COLO829 (cell line): ENCODE measurements at regions not wholly inside any gene's neighbourhood (a gene's known extent, or its start where the extent isn't known, plus 50 kb on each side); places are given as distances from the start of the nearest gene placed in this dataset.
A peak's percentile ranks its signal among the peaks of the same experiment; 100 is the strongest.

ENCODE experiments used
- DNase-seq: peaks from one replicate; pipeline ENCODE4 v3.0.0; 2012; ENCODE audit warnings: low spot score

DNA sequence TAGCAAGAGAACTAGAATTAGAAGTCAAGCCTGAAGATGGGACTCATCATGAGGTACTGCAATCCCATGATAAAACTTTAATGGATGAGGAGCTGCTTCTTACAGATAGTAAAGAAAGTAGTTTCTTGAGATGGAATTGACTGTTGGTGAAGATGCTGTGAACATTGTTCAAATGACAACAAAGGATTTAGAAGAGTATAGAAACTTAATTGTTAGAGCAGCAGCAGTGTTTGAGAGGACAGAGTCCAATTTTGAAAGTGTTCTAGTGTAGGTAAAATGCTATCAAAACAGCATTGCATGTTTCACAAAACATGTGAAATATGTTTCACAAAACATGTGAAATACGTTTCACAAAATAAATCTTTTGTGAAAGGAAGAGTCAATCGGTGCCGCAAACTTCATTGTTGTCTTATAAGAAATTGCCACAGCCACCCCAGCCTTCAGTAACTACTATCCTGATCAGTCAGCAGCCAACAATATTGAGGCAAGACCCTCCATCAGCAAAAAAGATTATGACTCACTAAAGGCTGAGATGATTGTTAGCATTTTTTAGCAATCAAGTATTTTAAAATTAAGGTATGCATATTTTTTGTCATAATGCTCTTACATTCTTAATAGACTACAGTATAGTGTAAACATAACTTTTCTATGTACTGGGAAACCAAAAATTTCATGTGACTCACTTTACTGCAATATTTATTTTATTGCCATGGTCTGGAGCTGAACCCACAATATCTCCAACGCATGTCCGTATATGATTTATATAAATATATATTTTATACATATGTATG is 173.4 kb upstream of the BMP4 start:
- no peak for DNase-seq

DNA sequence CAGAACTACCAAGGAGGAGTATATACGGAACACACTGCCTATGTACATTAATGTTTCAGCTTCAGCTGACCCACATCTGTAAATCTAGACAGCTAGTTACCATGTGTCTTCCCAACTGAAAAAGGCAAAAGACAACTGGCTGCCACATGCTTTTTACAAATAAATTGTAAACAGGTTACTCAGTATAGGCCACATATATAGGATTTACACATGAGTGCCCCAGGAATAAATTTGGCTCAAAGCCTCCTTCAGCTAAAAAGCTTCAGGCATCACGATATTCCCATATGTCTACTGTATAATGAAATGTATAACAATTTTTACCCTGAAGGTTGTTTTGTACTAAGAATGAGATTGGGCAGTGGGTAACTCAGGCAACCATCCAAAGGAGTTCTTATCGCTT is 175.9 kb upstream of the BMP4 start:
- no peak for DNase-seq

DNA sequence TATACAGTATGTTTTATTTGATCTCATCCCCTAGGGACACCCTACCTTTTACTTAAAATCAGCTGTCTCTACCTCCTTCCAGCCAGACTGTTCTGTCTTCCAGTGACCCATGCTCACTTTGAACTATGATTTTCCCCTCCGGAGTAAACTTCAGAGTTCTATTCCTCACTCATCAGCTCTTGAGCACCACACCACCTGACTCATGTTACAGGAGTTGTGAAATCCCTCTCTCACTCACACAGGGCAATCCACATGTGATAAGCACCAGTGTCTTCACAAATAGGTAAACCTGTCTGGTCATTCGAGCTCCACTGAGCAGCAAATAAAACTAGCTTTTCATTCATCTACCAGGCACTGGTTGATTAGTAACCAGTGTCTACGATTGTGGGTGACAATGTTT is 177.3 kb upstream of the BMP4 start:
- no peak for DNase-seq

DNA sequence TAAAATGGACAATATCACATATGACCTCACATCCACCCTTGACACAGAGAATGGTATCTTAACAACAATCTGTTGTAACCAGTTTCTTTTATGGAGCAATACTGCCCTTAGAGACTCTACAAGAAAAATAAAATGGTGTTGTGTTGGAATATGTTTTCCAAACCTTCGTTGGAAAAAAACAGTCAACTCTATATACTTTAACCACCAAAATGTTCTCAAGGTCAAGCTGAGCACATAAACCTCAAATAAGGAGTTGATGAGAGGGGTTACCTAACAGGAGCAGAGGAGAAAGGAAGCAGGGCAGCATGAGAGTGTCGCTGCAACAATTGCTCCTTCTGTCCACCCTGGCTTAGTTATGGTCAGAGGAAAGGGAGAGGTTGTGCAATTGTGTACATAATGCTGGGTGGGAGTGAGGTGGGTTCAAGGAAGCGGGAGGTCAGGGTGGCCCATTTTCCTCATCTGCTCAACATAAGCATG is 179.2 kb upstream of the BMP4 start:
- DNase-seq = no peak

DNA sequence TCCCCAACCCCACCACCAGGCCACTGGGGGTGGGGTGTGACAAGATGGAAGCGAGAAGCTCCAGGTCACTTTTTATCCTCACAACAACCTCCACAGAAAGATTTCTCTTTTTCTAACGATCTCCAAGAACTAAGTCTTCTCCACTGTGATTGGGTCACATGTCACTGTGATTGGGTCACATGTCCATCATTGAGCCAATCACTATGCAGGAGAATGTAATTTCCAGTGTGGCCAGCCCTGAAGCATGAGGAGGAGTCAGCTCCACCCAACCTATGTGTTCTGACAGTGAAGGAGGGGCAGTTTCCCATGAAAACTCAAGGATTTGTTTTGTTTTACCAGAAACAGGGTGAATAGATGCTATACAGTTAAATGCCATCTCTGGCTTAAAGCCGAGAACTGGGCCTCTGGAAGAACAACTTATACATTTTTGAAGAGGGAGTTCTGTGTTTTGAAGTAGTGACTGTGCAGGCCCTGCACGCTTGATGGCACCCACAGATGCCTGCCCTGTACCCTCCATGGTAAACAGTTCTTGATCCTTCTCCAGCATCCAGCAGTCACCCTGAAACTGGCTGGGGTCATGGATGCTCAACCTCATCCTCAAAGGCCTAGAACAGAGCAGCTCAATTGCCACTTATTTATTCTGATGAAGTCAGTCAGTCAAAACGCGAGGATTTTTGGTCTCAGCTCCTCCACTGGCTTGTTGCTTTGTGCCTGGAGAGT is 180.4 kb upstream of the BMP4 start:
- DNase-seq = no peak

GRCh38 chr14:54137614-54137961 is 181.0 kb upstream of the BMP4 start:
- no peak for DNase-seq

GRCh38 chr14:54138024-54138353 is 181.4 kb upstream of the BMP4 start:
- DNase-seq = no peak

- no peak for DNase-seq
These were observed 181.9 kb upstream of the BMP4 start for GRCh38 chr14:54138354-54139038.

DNA sequence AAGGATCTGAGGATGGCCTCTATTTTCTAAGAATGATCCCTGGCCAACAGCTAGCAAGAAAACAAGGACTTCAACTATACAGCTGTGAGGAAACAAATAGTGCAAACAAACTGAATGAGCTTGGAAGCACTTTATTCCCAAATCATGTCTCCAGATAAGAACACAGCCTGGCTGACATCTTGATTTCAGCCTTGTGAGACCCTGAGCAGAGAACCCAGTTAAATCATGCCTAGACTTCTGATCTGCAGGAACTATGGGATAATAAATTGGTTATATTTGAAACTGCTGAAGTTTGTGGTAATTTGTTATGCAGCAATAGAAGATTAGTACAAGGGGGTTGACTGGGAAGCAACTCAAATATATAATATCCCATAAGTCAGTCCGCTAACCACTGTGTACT is 183.9 kb upstream of the BMP4 start:
- no peak for DNase-seq

- no peak for DNase-seq
These were observed 190.0 kb upstream of the BMP4 start for GRCh38 chr14:54146601-54147000.

DNA sequence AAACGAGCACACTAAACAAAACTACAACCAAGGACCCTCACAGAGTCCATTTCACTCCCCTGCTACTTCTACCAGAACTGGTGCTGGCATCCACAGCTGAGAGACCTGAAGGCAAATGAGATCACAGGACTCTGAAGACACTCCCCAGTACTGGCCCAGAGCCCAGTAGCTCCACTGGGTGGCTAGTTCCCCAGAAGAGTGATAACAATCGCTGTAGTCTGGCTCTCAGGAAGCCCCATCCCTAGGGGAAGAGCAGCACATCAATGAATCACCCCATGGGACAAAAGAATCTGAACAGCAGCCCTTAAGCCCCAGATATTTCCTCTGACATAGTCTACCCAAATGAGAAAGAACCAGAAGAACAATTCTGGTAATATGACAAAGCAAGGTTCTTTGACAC is 190.7 kb upstream of the BMP4 start:
- DNase-seq = no peak

- no peak for DNase-seq
These were observed 191.1 kb upstream of the BMP4 start for GRCh38 chr14:54147758-54148157.

DNA sequence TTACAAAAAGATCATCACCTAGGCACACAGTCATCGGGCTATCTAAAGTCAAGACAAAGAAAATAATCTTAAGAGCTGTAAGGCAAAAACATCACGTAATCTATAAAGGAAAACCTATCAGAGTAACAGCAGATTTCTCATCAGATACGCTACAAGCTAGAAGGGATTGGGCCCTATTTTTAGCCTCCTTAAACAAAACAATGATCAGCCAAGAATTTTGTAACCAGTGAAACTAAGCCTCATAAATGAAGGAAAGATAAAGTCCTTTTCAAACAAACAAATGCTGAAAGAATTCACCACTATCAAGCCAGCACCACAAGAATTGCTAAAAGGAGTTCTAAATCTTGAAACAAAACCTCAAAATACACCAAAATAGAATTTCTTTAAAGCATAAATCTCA is 191.6 kb upstream of the BMP4 start:
- DNase-seq = no peak

DNA sequence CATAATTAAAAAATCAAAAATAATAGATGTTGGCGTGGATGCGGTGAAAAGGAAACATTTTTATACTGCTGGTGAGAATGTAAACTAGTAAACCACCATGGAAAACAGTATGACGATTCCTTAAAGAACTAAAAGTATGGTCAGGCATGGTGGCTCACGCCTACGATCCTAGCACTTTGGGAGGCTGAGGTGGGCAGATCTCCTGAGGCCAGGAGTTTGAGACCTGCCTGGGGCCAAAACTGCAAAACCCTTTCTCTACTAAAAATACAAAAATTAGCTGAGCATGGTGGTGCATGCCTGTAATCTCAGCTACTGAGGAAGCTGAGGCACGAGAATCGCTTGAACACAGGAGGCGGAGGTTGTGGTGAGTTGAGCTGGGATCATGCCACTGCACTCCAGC is 195.7 kb upstream of the BMP4 start:
- no peak for DNase-seq

DNA sequence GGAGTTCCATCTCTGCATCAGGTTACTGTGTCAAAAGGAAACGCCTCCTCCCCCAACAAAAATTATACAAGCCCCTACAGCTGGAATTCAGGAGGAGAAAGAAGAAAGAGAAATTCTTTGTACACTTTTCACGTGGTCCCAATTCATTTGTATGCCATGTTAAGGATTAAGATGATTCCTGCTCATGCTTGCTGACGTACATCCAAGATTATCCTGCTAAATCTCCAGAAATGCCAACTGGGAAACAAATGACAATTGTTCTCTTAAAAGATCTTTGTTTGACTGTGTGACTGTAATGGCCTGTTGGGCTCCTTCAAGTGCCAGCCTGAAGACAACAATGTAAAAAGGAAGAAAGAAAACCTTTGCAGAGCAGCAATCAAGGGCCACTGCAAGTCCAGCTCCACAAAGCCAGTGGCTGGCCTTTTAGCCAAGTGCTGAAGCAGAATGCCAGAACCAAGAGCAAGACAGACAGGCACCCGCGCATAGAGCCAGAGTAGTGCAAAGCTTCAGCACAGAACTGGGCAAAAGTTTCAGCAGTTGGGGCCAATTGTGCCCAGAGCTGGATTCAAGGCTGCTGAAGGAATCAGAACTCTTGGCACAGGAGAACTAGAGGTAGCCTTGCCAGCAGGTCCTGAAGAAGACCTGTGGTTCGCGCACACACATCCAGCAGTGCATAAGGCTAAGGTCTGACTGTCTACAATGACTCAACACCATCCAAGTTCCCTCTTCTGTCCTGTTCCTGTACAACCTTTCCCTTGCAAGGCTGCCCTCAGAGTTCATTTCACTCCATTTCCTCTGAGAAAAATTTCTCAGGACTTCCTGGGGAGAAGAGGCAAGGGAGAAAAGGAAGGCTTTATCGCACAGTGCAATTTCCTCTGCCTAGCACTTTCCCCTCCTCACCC is 209.7 kb upstream of the BMP4 start:
- DNase-seq = peak; percentile 54

GRCh38 chr14:54168489-54168888 is 211.9 kb upstream of the BMP4 start:
- DNase-seq = no peak

- DNase-seq = peak; percentile 62
These were observed 212.8 kb upstream of the BMP4 start for GRCh38 chr14:54169254-54169924.

DNA sequence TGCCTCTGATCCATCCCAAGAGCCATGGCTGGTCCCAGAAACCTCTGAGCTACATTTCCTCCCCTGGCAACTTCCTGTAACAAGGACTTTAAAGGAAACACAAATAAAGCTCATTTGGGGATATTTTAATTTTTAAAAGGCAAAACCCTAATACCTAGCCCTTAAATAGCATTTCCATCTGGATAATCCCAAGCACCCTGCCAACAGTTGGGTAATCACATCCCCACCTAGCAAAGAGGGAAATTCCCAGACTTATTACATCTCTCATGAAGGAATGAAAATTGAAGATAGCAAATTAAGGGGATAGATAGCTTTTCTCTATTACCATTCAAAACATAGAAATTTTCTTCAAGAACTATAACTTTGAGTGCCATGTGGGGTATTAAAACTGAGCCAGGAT is 213.7 kb upstream of the BMP4 start:
- DNase-seq = no peak

DNA sequence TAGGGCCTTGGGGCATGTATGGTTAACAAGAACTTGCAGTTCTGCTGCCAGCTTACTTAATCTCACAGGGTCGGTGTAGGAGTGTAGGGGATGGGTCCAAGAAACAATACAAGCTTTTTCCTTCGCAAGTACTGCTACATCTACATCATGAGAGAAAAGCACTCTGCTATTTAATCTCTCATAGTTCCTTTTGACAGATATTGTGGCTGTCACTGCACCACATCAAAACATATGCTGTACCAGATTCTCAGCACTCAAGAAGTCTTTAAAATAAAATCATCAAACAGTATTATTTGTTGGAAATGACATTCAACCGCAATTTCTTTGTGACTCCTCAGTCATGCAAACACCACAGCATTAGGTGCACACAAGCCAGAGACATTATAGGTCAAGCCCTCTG is 215.5 kb upstream of the BMP4 start:
- no peak for DNase-seq

DNA sequence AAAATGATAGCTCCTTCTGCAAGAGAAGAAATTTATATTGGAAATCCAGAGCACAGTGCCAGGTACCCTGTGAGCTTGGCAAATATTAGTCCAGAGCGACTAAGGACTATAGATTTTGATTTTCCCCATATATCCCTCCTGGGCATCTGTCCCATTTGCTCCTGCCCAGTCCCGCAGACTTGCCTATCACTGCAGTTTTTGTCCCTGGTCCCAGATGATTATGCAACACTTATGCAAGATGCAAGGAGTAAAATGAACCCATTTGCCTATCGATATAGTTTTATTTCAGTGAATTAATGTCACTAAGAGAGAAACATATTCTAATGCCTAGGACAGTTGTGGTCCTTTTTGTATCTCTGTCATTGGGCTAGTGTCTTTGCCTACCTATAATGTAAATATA is 215.9 kb upstream of the BMP4 start:
- no peak for DNase-seq

DNA sequence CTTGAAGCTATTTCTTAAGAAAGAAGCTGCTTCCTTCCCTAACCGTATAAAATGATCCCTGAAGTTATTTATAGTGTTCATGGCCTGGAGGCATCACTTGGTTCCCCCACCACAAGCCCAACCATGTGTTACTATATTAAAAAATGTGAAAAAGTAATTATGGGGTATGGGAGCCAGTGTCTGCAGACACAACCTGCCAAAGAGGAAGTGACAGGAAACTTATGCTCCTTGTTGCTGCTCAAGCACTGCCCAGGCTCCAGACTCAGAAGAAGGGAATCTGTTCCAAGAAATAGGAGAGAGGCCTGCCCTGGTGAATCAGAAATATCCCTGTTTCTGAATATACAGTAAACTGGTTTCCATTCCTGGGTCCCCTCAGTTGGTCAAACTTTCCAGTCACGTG is 217.2 kb upstream of the BMP4 start:
- no peak for DNase-seq

DNA sequence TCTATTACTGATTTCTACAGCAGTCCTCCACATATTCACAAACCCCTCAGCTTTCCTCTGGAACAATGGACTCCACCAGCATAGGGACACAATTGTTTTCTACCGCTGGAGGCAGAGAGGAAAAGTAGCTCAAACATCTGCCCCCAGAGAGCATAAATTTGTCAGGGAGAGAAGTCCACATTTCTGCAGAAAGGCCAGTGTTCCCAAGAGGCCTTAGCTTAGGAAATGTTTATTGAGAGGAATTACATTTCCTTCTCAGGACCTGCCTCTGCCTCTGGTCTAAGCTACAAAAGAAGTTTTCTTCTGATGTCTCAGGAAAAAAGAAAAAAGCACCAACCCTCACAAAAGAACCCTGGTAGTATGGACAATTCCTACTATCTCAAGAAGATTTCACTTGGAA is 217.8 kb upstream of the BMP4 start:
- no peak for DNase-seq
